Thyroid gland (tissue), 4 donors: ENCODE measurements at regions not wholly inside any gene's neighbourhood (a gene's known extent, or its start where the extent isn't known, plus 50 kb on each side); places are given as distances from the start of the nearest gene placed in this dataset.

Experiments used
- DNase-seq, 2 donors: peaks; one replicate each; pipeline ENCODE4 v3.0.0-alpha.2; 2019
- H3K27ac ChIP-seq, 3 donors: fragments of 200-600 bp; sonication (generic); 1 replicate in 2 of 3; 2 replicates in 1 of 3; pipeline ENCODE4 v1.5.1; 2016 to 2019; ENCODE audit warnings: mild to moderate bottlenecking in 1 of 3, moderate library complexity in 1 of 3
- H3K27me3 ChIP-seq: fragments of 200-600 bp; sonication (generic); one replicate; pipeline ENCODE4 v1.5.1; 2019
- H3K36me3 ChIP-seq, 2 donors: fragments of 200-600 bp; sonication (generic); one replicate each; pipeline ENCODE4 v1.5.1; 2016 to 2019
- H3K4me1 ChIP-seq, 2 donors: fragments of 200-600 bp; sonication (generic); one replicate each; pipeline ENCODE4 v1.5.1; 2017 to 2019
- H3K4me3 ChIP-seq, 3 donors: fragments of 200-600 bp; sonication (generic); replicated peaks in 1 of 3; 1 replicate in 2 of 3; 2 replicates in 1 of 3; pipeline ENCODE4 v1.5.1; 2016; ENCODE audit warnings: mild to moderate bottlenecking in 1 of 3
- H3K9me3 ChIP-seq: fragments of 200-600 bp; sonication (generic); one replicate; pipeline ENCODE4 v1.5.1; 2017
- CTCF ChIP-seq, 6 experiments: fragments of 200-600 bp in 3 of 6; fragments of 450-650 bp in 3 of 6; sonication (generic) in 3 of 6; IDR thresholded peaks; one replicate each; pipeline ENCODE4 v1.5.1; 2016 to 2019; ENCODE audit warnings: antibody characterized with exemption in 6 of 6, mild to moderate bottlenecking in 2 of 6, inconsistent platforms in 1 of 6, moderate library complexity in 1 of 6
- POLR2A ChIP-seq, 2 donors: fragments of 450-650 bp; IDR thresholded peaks; one replicate each; pipeline ENCODE4 v1.6.1; 2017; ENCODE audit warnings: antibody characterized with exemption in 2 of 2, mild to moderate bottlenecking in 2 of 2, moderate library complexity in 1 of 2
- WGBS, 2 donors: methylation state at CpG; one replicate each; pipeline ENCODE4 v1.1.5; 2017; 5-methylcytosine and 5-hydroxymethylcytosine counted together
- intact Hi-C: fragments of 100-400 bp; cut with DNase I; formaldehyde crosslinking; loops from one replicate; pipeline ENCODE4 v1.15.1; 2023

DNA sequence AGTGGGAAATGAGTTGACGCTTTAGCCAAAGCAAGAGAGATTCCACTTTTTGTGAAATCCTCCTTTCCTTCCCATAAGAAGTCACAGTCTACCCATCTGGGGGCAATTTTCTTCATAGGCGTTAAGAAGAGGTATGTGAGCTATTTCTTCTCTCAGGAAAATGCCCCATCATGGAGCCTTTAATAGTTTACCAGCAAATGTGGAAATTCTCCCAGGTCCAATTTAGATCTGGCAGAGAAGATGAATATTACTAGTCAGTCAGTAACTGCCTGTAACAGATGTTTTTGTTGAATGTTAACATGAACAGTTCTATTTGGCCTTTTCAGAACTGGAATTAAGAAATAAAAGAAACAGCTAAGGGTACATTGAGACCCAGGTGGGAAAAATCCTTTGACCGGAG, 156.4 kb upstream of the RFX3 start:
- no peaks in the 10 kb centered on the region for H3K9me3 ChIP-seq
- DNase-seq: no peak
- no peaks in the 10 kb centered on the region for H3K4me1 ChIP-seq
- intact Hi-C loops: no loop called here
- H3K27me3 ChIP-seq: no peaks in the 10 kb centered on the region
- no peak overlapping the region for H3K27ac ChIP-seq
- WGBS, 2 donors: 83 to 91% methylated on average over 3 of the region's 3 CpGs
- H3K36me3 ChIP-seq: no peaks in the 10 kb centered on the region
- no peak overlapping the region for H3K4me3 ChIP-seq
- TF ChIP-seq CTCF (IDR thresholded peaks at IDR 0.05): no peak
- TF ChIP-seq POLR2A (IDR thresholded peaks at IDR 0.05): no peak

DNA sequence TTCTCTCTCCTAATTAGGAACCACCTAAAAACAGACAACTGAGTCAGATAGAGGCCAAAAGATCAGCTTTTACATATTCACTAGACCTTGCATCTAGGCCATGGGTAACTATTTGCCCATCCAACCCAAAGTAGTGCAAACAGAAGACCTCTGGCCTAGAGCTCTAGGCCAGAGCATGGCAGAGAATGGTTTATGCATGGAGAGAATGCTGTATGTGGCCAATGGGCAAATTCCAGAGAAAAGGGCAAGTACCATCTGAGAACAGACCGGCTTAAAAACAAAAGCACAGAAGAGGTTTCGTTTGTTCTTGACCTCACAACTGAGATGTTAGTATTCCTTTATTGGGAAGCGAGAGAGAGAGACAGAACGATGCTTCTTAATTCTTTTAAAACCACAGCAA, 151.7 kb upstream of the RFX3 start:
- TF ChIP-seq CTCF (IDR thresholded peaks at IDR 0.05): no peak
- no peak for TF ChIP-seq POLR2A (IDR thresholded peaks at IDR 0.05)
- H3K4me1 ChIP-seq: no peaks in the 10 kb centered on the region
- H3K27me3 ChIP-seq: no peaks in the 10 kb centered on the region
- no peak overlapping the region for H3K27ac ChIP-seq
- H3K4me3 ChIP-seq: no peak overlapping the region
- H3K36me3 ChIP-seq: no peaks in the 10 kb centered on the region
- intact Hi-C loops: no loop called here
- no peaks in the 10 kb centered on the region for H3K9me3 ChIP-seq
- 88 to 93% methylated on average over 4 of the region's 4 CpGs for WGBS, 2 donors
- DNase-seq: no peak

DNA sequence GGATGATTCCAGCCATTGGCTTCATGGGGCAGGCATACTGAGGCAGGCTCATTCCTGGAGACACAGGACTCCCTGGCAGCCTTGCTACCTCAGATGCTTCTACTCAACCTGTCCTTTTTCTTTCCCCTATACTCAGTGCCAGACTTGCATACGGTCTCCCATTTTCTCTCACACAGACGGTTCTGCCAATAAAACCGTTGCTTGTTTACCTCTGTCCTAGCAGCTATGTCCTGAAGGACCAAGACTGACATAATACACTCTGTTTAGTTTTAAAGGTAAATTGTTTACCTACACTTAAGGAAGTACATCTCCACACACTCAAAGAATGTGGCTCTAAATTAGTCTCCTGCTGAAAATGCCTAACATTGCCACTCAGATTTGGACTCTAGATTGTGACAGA, 151.0 kb upstream of the RFX3 start:
- no peak overlapping the region for H3K27ac ChIP-seq
- H3K4me3 ChIP-seq: no peak overlapping the region
- no peaks in the 10 kb centered on the region for H3K27me3 ChIP-seq
- H3K9me3 ChIP-seq: no peaks in the 10 kb centered on the region
- no peak for DNase-seq
- intact Hi-C loops: no loop called here
- WGBS, 2 donors: 81 to 82% methylated on average over 3 of the region's 3 CpGs
- no peak for TF ChIP-seq POLR2A (IDR thresholded peaks at IDR 0.05)
- no peak for TF ChIP-seq CTCF (IDR thresholded peaks at IDR 0.05)
- no peaks in the 10 kb centered on the region for H3K36me3 ChIP-seq
- no peaks in the 10 kb centered on the region for H3K4me1 ChIP-seq

- Histone ChIP-seq H3K4me1 (no peaks in the 10 kb centered on the region), H3K4me3 (no peak overlapping the region), H3K27ac (no peak overlapping the region), H3K27me3 (no peaks in the 10 kb centered on the region), H3K36me3 (no peaks in the 10 kb centered on the region), H3K9me3 (no peaks in the 10 kb centered on the region)
- no peak for DNase-seq
- no peak for TF ChIP-seq POLR2A (IDR thresholded peaks at IDR 0.05)
- TF ChIP-seq CTCF (IDR thresholded peaks at IDR 0.05): no peak
- 91 to 92% methylated on average over 2 of the region's 2 CpGs for WGBS, 2 donors
- intact Hi-C loops: no loop called here
Measured at GRCh38 chr9:3675946-3676345, 150.1 kb upstream of the RFX3 start.

DNA sequence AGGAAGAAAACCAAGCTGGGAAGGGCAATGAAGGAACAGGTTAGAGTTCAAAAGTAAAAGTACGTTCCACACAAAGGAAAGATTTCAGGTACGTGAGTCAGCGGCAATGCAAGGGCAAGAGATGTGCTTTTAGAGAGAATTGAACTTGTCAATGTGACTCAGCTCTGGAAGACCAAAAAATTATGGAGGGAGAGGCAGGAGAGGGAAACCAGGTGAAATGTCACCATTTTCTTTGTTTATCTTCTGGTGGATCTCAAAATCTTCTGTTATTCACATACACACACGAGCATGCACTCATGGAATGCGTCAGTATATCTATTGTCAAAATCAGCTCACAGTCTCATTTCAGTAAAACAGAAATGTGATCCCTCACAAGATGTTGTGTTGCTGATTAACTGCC, 148.8 kb upstream of the RFX3 start:
- no peaks in the 10 kb centered on the region for H3K4me1 ChIP-seq
- intact Hi-C loops: no loop called here
- H3K9me3 ChIP-seq: no peaks in the 10 kb centered on the region
- no peaks in the 10 kb centered on the region for H3K36me3 ChIP-seq
- no peak overlapping the region for H3K27ac ChIP-seq
- TF ChIP-seq CTCF (IDR thresholded peaks at IDR 0.05) (no peak), POLR2A (IDR thresholded peaks at IDR 0.05) (no peak)
- no peak overlapping the region for H3K4me3 ChIP-seq
- 87 to 90% methylated on average over 5 of the region's 5 CpGs for WGBS, 2 donors
- no peak for DNase-seq
- no peaks in the 10 kb centered on the region for H3K27me3 ChIP-seq
